ENCODE measurements at regions not wholly inside any gene's neighbourhood (a gene's known extent, or its start where the extent isn't known, plus 50 kb on each side); places are given as distances from the start of the nearest gene placed in this dataset.

- TF ChIP-seq FOXP2 (optimal IDR thresholded peaks at IDR 0.05; ENCODE audit: borderline replicate concordance, extremely low read depth, extremely low read length, insufficient read depth) (no peak), SIN3A (IDR thresholded peaks at IDR 0.05; ENCODE audit: borderline replicate concordance, insufficient read depth, low read length) (no peak)
These were observed 108.4 kb upstream of the ZCCHC13 start for GRCh38 chrX:74195605-74196004.

GRCh38 chrX:74195120-74195519 lies 108.9 kb upstream of the ZCCHC13 start:
- TF ChIP-seq FOXP2 (optimal IDR thresholded peaks at IDR 0.05; ENCODE audit: borderline replicate concordance, extremely low read depth, extremely low read length, insufficient read depth) (no peak), SIN3A (IDR thresholded peaks at IDR 0.05; ENCODE audit: borderline replicate concordance, insufficient read depth, low read length) (no peak), TAF1 (IDR thresholded peaks at IDR 0.05; ENCODE audit: borderline replicate concordance, insufficient read depth, low read length) (no peak)

GRCh38 chrX:74187211-74187610 lies 116.8 kb upstream of the ZCCHC13 start:
- TF ChIP-seq SIN3A (IDR thresholded peaks at IDR 0.05; ENCODE audit: borderline replicate concordance, insufficient read depth, low read length) (no peak), TAF1 (IDR thresholded peaks at IDR 0.05; ENCODE audit: borderline replicate concordance, insufficient read depth, low read length) (no peak), POLR2AphosphoS5 (IDR thresholded peaks at IDR 0.05; ENCODE audit: low read depth, low read length) (no peak), FOXP2 (optimal IDR thresholded peaks at IDR 0.05; ENCODE audit: borderline replicate concordance, extremely low read depth, extremely low read length, insufficient read depth) (no peak), REST (IDR thresholded peaks at IDR 0.05; ENCODE audit: insufficient read depth in 1 of 2, low read depth in 2 of 2, low read length in 2 of 2) (no peak)

GRCh38 chrX:74180716-74181115 lies 123.3 kb upstream of the ZCCHC13 start:
- TF ChIP-seq REST (IDR thresholded peaks at IDR 0.05; ENCODE audit: insufficient read depth in 1 of 2, low read depth in 2 of 2, low read length in 2 of 2) (no peak), TAF1 (IDR thresholded peaks at IDR 0.05; ENCODE audit: borderline replicate concordance, insufficient read depth, low read length) (no peak)

- TF ChIP-seq POLR2AphosphoS5 (IDR thresholded peaks at IDR 0.05; ENCODE audit: low read depth, low read length) (no peak), REST (IDR thresholded peaks at IDR 0.05; ENCODE audit: insufficient read depth in 1 of 2, low read depth in 2 of 2, low read length in 2 of 2) (no peak), TAF1 (IDR thresholded peaks at IDR 0.05; ENCODE audit: borderline replicate concordance, insufficient read depth, low read length) (no peak), SIN3A (IDR thresholded peaks at IDR 0.05; ENCODE audit: borderline replicate concordance, insufficient read depth, low read length) (no peak), FOXP2 (optimal IDR thresholded peaks at IDR 0.05; ENCODE audit: borderline replicate concordance, extremely low read depth, extremely low read length, insufficient read depth) (no peak)
These were observed 124.0 kb upstream of the ZCCHC13 start for GRCh38 chrX:74179990-74180389.

- TF ChIP-seq SIN3A (IDR thresholded peaks at IDR 0.05; ENCODE audit: borderline replicate concordance, insufficient read depth, low read length) = no peak
- no peak for TF ChIP-seq POLR2AphosphoS5 (IDR thresholded peaks at IDR 0.05; ENCODE audit: low read depth, low read length)
These were observed 124.5 kb upstream of the ZCCHC13 start for GRCh38 chrX:74179499-74179898.

- TF ChIP-seq SIN3A (IDR thresholded peaks at IDR 0.05; ENCODE audit: borderline replicate concordance, insufficient read depth, low read length) (no peak), REST (IDR thresholded peaks at IDR 0.05; ENCODE audit: insufficient read depth in 1 of 2, low read depth in 2 of 2, low read length in 2 of 2) (no peak), FOXP2 (optimal IDR thresholded peaks at IDR 0.05; ENCODE audit: borderline replicate concordance, extremely low read depth, extremely low read length, insufficient read depth) (no peak), POLR2AphosphoS5 (IDR thresholded peaks at IDR 0.05; ENCODE audit: low read depth, low read length) (no peak), TAF1 (IDR thresholded peaks at IDR 0.05; ENCODE audit: borderline replicate concordance, insufficient read depth, low read length) (no peak)
These were observed 124.9 kb upstream of the ZCCHC13 start for GRCh38 chrX:74179071-74179470.
